DND-41 (cell line): ENCODE measurements at regions not wholly inside any gene's neighbourhood (a gene's known extent, or its start where the extent isn't known, plus 50 kb on each side); places are given as distances from the start of the nearest gene placed in this dataset.

Experiments
- EZH2 ChIP-seq: IDR thresholded peaks from 3 replicates; pipeline ENCODE4 v1.6.1; 2012; ENCODE audit warnings: borderline replicate concordance, low read depth, mild to moderate bottlenecking, moderate library complexity, low read length, inconsistent platforms; ENCODE audit not compliant: severe bottlenecking
- TF ChIP-seq, protein P1 (sequence below): IDR thresholded peaks from 2 replicates; pipeline ENCODE4 v1.5.1; 2012; ENCODE audit warnings: borderline replicate concordance, low read length, moderate library complexity, mild to moderate bottlenecking; ENCODE audit not compliant: poor library complexity, severe bottlenecking; ENCODE audit errors: extremely low read depth

DNA sequence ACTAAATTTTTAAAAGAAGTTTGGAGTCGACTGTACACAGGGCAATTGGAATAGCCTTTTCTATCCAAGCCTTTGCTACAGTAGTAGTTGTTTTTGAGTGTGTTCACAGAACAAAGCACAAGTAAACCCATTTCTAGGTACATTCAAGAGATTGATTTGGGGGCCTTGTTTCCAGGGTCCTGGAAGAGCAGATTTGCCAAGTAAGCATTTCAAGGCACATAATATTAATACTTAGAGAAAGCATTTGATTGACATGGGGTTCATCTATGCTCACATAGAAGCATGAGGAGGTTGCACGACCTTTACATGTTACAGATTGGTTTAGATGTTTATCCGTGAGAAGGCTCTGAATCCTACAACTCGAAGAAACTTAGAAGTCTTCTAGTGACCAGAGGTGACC lies 324.1 kb downstream of the MYCN start:
- TF ChIP-seq, protein P1, sequence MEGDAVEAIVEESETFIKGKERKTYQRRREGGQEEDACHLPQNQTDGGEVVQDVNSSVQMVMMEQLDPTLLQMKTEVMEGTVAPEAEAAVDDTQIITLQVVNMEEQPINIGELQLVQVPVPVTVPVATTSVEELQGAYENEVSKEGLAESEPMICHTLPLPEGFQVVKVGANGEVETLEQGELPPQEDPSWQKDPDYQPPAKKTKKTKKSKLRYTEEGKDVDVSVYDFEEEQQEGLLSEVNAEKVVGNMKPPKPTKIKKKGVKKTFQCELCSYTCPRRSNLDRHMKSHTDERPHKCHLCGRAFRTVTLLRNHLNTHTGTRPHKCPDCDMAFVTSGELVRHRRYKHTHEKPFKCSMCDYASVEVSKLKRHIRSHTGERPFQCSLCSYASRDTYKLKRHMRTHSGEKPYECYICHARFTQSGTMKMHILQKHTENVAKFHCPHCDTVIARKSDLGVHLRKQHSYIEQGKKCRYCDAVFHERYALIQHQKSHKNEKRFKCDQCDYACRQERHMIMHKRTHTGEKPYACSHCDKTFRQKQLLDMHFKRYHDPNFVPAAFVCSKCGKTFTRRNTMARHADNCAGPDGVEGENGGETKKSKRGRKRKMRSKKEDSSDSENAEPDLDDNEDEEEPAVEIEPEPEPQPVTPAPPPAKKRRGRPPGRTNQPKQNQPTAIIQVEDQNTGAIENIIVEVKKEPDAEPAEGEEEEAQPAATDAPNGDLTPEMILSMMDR = no peak
- TF ChIP-seq EZH2 = no peak
